ENCODE measurements at regions not wholly inside any gene's neighbourhood (a gene's known extent, or its start where the extent isn't known, plus 50 kb on each side); places are given as distances from the start of the nearest gene placed in this dataset.

DNA sequence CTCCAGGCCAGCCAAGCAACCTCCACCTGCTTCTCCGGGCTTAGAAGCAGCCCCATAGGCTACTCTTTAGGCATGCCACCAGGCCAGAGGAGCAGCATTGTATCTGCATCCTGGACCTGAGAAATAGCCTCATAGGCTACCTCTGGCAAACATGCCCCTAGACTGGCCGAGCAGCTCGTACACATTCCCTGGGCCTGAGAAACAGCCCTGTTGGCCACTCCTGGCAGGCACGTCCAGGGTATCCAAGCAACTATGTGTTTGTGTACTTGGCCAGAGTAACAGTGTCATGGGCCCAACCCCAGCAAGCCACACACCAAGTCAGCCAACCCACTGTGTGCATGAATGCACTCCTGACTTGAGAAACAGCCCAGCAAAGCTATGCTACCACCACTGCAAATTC is 498.7 kb upstream of the CDIN1 start:
- TF ChIP-seq, protein P1, sequence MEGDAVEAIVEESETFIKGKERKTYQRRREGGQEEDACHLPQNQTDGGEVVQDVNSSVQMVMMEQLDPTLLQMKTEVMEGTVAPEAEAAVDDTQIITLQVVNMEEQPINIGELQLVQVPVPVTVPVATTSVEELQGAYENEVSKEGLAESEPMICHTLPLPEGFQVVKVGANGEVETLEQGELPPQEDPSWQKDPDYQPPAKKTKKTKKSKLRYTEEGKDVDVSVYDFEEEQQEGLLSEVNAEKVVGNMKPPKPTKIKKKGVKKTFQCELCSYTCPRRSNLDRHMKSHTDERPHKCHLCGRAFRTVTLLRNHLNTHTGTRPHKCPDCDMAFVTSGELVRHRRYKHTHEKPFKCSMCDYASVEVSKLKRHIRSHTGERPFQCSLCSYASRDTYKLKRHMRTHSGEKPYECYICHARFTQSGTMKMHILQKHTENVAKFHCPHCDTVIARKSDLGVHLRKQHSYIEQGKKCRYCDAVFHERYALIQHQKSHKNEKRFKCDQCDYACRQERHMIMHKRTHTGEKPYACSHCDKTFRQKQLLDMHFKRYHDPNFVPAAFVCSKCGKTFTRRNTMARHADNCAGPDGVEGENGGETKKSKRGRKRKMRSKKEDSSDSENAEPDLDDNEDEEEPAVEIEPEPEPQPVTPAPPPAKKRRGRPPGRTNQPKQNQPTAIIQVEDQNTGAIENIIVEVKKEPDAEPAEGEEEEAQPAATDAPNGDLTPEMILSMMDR (IDR thresholded peaks at IDR 0.05): no peak
- no peak for DNase-seq
- Histone ChIP-seq H3K27me3 (ENCODE audit: low read depth) (no peaks in the 10 kb centered on the region), H3K4me3 (no peak overlapping the region), H3K4me1 (no peaks in the 10 kb centered on the region), H3K9me3 (no peaks in the 10 kb centered on the region), H3K27ac (no peak overlapping the region), H3K36me3 (no peaks in the 10 kb centered on the region)
- no peak for ATAC-seq
- intact Hi-C loops (cut with DNase I): no loop called here

DNA sequence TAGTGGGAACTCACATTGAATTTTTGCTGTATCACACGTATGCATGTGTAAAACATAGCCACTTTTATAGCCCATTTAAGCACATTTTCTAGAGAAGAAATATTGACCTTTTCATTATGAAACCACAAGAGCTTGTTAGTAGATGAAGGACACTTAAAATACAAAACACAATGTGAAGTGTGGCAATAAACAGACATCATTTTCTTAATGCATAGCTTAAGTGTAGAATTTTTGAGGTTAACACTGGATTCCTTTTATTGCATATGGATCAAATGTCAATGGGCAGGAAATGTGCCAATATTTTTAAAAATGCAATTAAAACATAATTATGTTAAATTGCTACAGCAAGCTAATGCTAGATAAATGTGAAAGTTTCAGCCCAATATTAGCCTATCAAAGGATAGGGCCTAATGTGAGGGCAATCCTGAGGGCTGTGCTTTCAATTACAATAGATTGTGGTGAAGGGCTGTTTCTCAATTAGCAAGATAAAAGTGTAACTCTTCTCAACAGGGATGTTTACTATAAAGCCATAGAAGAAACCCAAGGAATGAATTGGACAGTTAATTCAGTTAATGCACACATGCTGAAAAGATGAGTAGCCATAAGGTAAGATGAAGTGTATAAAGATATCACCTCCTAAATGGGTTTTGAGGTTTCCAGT is 489.0 kb upstream of the CDIN1 start:
- H3K27ac ChIP-seq: no peak overlapping the region
- no peaks in the 10 kb centered on the region for H3K36me3 ChIP-seq
- ATAC-seq: no peak
- intact Hi-C loops (cut with DNase I): no loop called here
- TF ChIP-seq, protein P1 (IDR thresholded peaks at IDR 0.05): no peak
- no peak overlapping the region for H3K4me3 ChIP-seq
- H3K9me3 ChIP-seq: no peaks in the 10 kb centered on the region
- DNase-seq: no peak
- no peaks in the 10 kb centered on the region for H3K27me3 ChIP-seq (ENCODE audit: low read depth)
- H3K4me1 ChIP-seq: no peaks in the 10 kb centered on the region

DNA sequence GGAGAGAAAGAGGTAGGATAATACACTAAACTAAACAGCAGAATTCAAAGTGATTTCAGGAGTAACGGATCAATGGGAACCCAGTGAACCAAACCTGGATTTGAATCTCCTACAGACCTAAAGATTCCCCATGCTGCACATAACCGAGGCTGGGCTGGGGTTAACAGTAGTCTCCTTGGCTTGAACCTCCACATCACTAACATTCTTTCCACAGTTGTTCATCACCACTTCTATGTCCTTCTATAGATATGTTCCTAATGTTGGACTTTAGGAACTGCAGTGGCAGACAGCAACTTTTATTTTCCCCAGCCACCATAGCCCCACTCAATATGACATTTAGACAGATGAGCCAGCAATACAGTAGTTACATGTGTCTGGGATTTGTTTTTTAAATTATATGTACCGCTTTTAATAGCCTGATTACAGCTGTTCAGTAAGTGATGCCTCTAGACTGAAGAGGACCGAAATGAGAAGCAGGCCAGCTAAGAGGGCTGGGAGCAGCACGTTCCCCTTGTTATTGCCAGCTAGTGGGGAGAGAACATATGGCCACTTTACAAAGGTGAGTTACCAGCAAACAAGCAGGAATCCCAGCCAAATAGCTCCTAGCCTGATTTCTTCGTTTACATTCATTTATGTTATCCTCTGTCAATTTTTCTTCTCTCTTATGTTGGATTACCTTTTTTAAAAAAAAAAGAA is 472.6 kb upstream of the CDIN1 start:
- Histone ChIP-seq H3K36me3 (no peaks in the 10 kb centered on the region), H3K4me1 (no peaks in the 10 kb centered on the region), H3K27ac (no peak overlapping the region), H3K27me3 (ENCODE audit: low read depth) (no peaks in the 10 kb centered on the region), H3K9me3 (no peaks in the 10 kb centered on the region), H3K4me3 (no peak overlapping the region)
- intact Hi-C loops (cut with DNase I): no loop called here
- ATAC-seq (no peak), DNase-seq (no peak)
- TF ChIP-seq, protein P1 (IDR thresholded peaks at IDR 0.05): no peak

DNA sequence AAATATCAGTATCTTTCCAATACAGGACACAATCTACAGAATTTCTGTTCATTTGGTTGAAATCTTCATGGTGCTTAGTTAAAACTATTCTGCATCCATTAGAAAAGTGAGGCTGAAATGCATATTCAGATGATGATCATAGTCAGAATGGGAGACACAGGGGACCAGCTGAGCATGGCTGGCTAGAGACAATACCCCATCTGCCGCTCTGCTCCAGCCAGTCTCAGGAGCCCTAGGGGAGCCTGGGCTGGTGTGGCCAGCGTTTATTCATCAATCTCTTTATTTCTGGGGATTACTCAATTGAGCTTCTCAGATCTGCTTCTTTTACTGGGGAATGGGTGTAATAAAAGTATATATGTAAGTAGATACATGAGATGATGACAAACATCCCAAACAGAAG is 470.9 kb upstream of the CDIN1 start:
- Histone ChIP-seq H3K27me3 (ENCODE audit: low read depth) (no peaks in the 10 kb centered on the region), H3K9me3 (no peaks in the 10 kb centered on the region), H3K27ac (no peak overlapping the region), H3K36me3 (no peaks in the 10 kb centered on the region), H3K4me3 (no peak overlapping the region), H3K4me1 (no peaks in the 10 kb centered on the region)
- TF ChIP-seq, protein P1 (IDR thresholded peaks at IDR 0.05): no peak
- ATAC-seq (no peak), DNase-seq (no peak)
- intact Hi-C loops (cut with DNase I): no loop called here

DNA sequence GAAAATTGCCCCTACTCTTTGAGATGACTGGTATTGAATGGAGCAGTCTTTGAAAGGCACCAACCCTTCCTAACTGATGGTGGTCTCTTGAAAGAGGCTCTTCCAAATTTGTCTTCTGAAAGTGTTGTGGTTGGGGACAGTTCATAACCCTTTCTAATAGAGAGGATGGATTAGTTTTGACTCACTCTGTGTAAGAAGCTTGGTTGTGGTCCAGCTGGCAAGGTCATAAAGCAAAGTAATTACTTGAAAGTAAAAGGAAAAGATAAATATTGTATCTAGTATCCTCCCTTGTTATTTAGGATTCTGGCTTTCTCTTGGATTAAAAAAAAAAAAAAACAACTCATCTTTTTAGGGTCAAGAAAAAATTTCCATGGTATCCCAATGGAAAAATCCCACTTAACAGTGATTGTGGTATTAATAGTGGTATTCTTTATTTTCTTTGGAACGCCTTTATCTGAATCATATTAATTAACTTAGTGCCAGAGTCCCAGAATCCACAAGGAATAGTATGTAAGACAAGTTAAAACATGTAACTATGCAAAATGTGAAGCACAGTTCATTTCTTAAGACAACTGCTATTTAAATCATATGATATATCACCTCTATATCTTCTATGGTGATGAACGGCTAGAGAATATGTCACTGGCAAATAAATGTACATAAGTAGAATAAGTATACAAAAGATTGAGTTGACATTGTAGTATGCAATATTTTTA is 469.3 kb upstream of the CDIN1 start:
- no peaks in the 10 kb centered on the region for H3K36me3 ChIP-seq
- TF ChIP-seq, protein P1 (IDR thresholded peaks at IDR 0.05): no peak
- no peak overlapping the region for H3K4me3 ChIP-seq
- H3K27ac ChIP-seq: no peak overlapping the region
- ATAC-seq (no peak), DNase-seq (no peak)
- no peaks in the 10 kb centered on the region for H3K9me3 ChIP-seq
- no peaks in the 10 kb centered on the region for H3K27me3 ChIP-seq (ENCODE audit: low read depth)
- H3K4me1 ChIP-seq: no peaks in the 10 kb centered on the region
- intact Hi-C loops (cut with DNase I): no loop called here
